T47D (cell line): ENCODE measurements at regions not wholly inside any gene's neighbourhood (a gene's known extent, or its start where the extent isn't known, plus 50 kb on each side); places are given as distances from the start of the nearest gene placed in this dataset.

Experiments
- DNase-seq, 2 experiments: peaks; one replicate each; pipeline versions ENCODE4 v3.0.0 to v3.0.0-alpha.2; 2011 to 2012; ENCODE audit warnings: low read depth in 1 of 2, low spot score in 1 of 2
- JUND ChIP-seq: IDR thresholded peaks from 2 replicates; pipeline ENCODE4 v1.6.1; 2012; ENCODE audit warnings: low read depth
- in situ Hi-C: cut with HindIII; loops from 2 replicates; pipeline ENCODE4 v1.10.0; 2016; ENCODE audit warnings: low sequenced_read_pairs, low pct_unique_long_range_greater_than_20kb

- no peak for DNase-seq
- no peak for TF ChIP-seq JUND
- in situ Hi-C loops: no loop called here
Observed at GRCh38 chr2:129229830-129230441, 749.5 kb upstream of the RAB6C start.

- in situ Hi-C loops: no loop called here
- TF ChIP-seq JUND: no peak
- no peak for DNase-seq
Observed at GRCh38 chr2:129231924-129232323, 747.5 kb upstream of the RAB6C start.

GRCh38 chr2:129233166-129233565 is 746.3 kb upstream of the RAB6C start:
- in situ Hi-C loops: no loop called here

GRCh38 chr2:129233751-129234406 is 745.6 kb upstream of the RAB6C start:
- in situ Hi-C loops: no loop called here
- DNase-seq: peak; percentile 48 to 78
- TF ChIP-seq JUND: no peak

More at GRCh38 chr2:129233166-129233565, 746.3 kb upstream of the RAB6C start:
- TF ChIP-seq JUND: no peak
- no peak for DNase-seq

GRCh38 chr2:129236601-129237000 is 742.9 kb upstream of the RAB6C start:
- in situ Hi-C loops: no loop called here
- no peak for TF ChIP-seq JUND
- no peak for DNase-seq

- DNase-seq: no peak
- in situ Hi-C loops: no loop called here
- TF ChIP-seq JUND: no peak
Observed at GRCh38 chr2:129237966-129238725, 741.3 kb upstream of the RAB6C start.

- no peak for DNase-seq
- in situ Hi-C loops: no loop called here
- no peak for TF ChIP-seq JUND
Observed at GRCh38 chr2:129239141-129239540, 740.3 kb upstream of the RAB6C start.

GRCh38 chr2:129240061-129240460 is 739.4 kb upstream of the RAB6C start:
- TF ChIP-seq JUND: no peak
- in situ Hi-C loops: no loop called here
- DNase-seq: no peak

- in situ Hi-C loops: no loop called here
- no peak for TF ChIP-seq JUND
Observed at GRCh38 chr2:129242269-129242668, 737.2 kb upstream of the RAB6C start.

GRCh38 chr2:129247751-129248150 is 731.7 kb upstream of the RAB6C start:
- in situ Hi-C loops: no loop called here
- TF ChIP-seq JUND: no peak
- DNase-seq: no peak

More at GRCh38 chr2:129242269-129242668, 737.2 kb upstream of the RAB6C start:
- DNase-seq: no peak

- in situ Hi-C loops: no loop called here
- TF ChIP-seq JUND: no peak
- no peak for DNase-seq
Observed at GRCh38 chr2:129248198-129248597, 731.3 kb upstream of the RAB6C start.

- DNase-seq: peak in 1 of 2 experiments; percentile 4
- in situ Hi-C loops: no loop called here
- TF ChIP-seq JUND: no peak
Observed at GRCh38 chr2:129252781-129253460, 726.5 kb upstream of the RAB6C start.

GRCh38 chr2:129253461-129253812 is 726.0 kb upstream of the RAB6C start:
- in situ Hi-C loops: no loop called here
- DNase-seq: peak; percentile 35 to 61
- TF ChIP-seq JUND: no peak
